ENCODE measurements at regions not wholly inside any gene's neighbourhood (a gene's known extent, or its start where the extent isn't known, plus 50 kb on each side); places are given as distances from the start of the nearest gene placed in this dataset.

- TF ChIP-seq REST (IDR thresholded peaks at IDR 0.05) (no peak), YY1 (IDR thresholded peaks at IDR 0.05) (no peak), CTCF (IDR thresholded peaks at IDR 0.05; ENCODE audit: low read depth, low read length, missing input control) (no peak), TAF1 (conservative IDR thresholded peaks at IDR 0.05) (no peak), ZBTB33 (IDR thresholded peaks at IDR 0.05) (no peak), RXRA (IDR thresholded peaks at IDR 0.05) (no peak), RAD21 (IDR thresholded peaks at IDR 0.05) (no peak), MAX (IDR thresholded peaks at IDR 0.05) (no peak), SP1 (IDR thresholded peaks at IDR 0.05) (no peak), EGR1 (IDR thresholded peaks at IDR 0.05; ENCODE audit: low read depth in 2 of 2) (no peak), JUND (IDR thresholded peaks at IDR 0.05) (no peak), ATF3 (IDR thresholded peaks at IDR 0.05) (no peak), GABPA (IDR thresholded peaks at IDR 0.05 in 1 of 2, conservative IDR thresholded peaks at IDR 0.05 in 1 of 2) (no peak), FOXA1 (IDR thresholded peaks at IDR 0.05) (no peak)
These were observed 62.8 kb upstream of the NLGN4X start for GRCh38 chrX:6291444-6291843.
